Occipital lobe (tissue), 1 donor: ENCODE measurements at regions not wholly inside any gene's neighbourhood (a gene's known extent, or its start where the extent isn't known, plus 50 kb on each side); places are given as distances from the start of the nearest gene placed in this dataset.
"Not testable (repeated sequence)": the region's sequence is repeated elsewhere in the genome, so short reads cannot be mapped to it uniquely, and the experiment has no call there.

Source experiments
- DNase-seq: peaks from one replicate; lab custom pipeline; 2025; lab: John Stamatoyannopoulos, UW

- DNase-seq: no peak
Observed at GRCh38 chr1:232317350-232317749, 312.6 kb downstream of the SIPA1L2 start.

- no peak for DNase-seq
Observed at GRCh38 chr1:232316864-232317263, 313.1 kb downstream of the SIPA1L2 start.

- not testable (repeated sequence) for DNase-seq
Observed at GRCh38 chr1:232313876-232314275, 316.1 kb downstream of the SIPA1L2 start.

- no peak for DNase-seq
Observed at GRCh38 chr1:232310541-232310940, 319.4 kb downstream of the SIPA1L2 start.

GRCh38 chr1:232308616-232309015, 321.3 kb downstream of the SIPA1L2 start:
- no peak for DNase-seq

GRCh38 chr1:232307296-232308017, 322.5 kb downstream of the SIPA1L2 start:
- DNase-seq: no peak

GRCh38 chr1:232306269-232306961, 323.5 kb downstream of the SIPA1L2 start:
- DNase-seq: no peak

GRCh38 chr1:232305050-232305449, 324.9 kb downstream of the SIPA1L2 start:
- DNase-seq: no peak

- no peak for DNase-seq
Observed at GRCh38 chr1:232303222-232303620, 326.7 kb downstream of the SIPA1L2 start.

GRCh38 chr1:232302376-232303221, 327.3 kb downstream of the SIPA1L2 start:
- no peak for DNase-seq

- no peak for DNase-seq
Observed at GRCh38 chr1:232301246-232301645, 328.7 kb downstream of the SIPA1L2 start.

GRCh38 chr1:232300466-232300865, 329.5 kb downstream of the SIPA1L2 start:
- DNase-seq: no peak

- no peak for DNase-seq
Observed at GRCh38 chr1:232296461-232296860, 333.5 kb downstream of the SIPA1L2 start.

GRCh38 chr1:232293361-232293760, 336.6 kb downstream of the SIPA1L2 start:
- DNase-seq: no peak

GRCh38 chr1:232292818-232293217, 337.1 kb downstream of the SIPA1L2 start:
- DNase-seq: no peak

GRCh38 chr1:232292239-232292638, 337.7 kb downstream of the SIPA1L2 start:
- DNase-seq: no peak

- no peak for DNase-seq
Observed at GRCh38 chr1:232291681-232292080, 338.3 kb downstream of the SIPA1L2 start.

GRCh38 chr1:232291261-232291660, 338.7 kb downstream of the SIPA1L2 start:
- DNase-seq: no peak

GRCh38 chr1:232290570-232290969, 339.4 kb downstream of the SIPA1L2 start:
- no peak for DNase-seq

GRCh38 chr1:232287676-232288569, 342.0 kb downstream of the SIPA1L2 start:
- no peak for DNase-seq

- DNase-seq: no peak
Observed at GRCh38 chr1:232285138-232285537, 344.8 kb downstream of the SIPA1L2 start.
